ENCODE measurements at regions not wholly inside any gene's neighbourhood (a gene's known extent, or its start where the extent isn't known, plus 50 kb on each side); places are given as distances from the start of the nearest gene placed in this dataset.
A peak's percentile ranks its signal among the peaks of the same experiment; 100 is the strongest.
"Not testable (repeated sequence)": the region's sequence is repeated elsewhere in the genome, so short reads cannot be mapped to it uniquely, and the experiment has no call there.

DNA sequence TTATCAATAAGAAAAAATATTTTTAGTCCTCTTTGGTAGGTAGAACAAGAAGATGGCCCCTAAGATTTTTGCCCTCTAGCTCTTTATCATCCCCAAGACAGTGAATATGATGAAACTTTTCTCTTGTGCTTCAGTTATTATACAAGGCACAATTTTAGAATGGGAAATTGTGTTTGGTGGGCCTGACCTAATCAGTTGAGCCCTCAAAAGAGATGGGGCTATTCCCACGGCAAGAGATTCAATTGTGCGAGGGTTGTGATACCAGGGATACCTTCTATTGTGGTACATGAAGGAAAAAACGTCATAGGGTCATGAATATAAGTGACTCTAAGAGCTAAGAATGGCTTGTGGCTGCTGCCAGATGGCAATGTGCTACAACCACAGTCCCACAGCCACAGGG lies 94.0 kb upstream of the COX7C start:
- no peak for DNase-seq (ENCODE audit: low read depth, low spot score)
- no peak overlapping the region for H3K4me3 ChIP-seq (ENCODE audit: low read length)

DNA sequence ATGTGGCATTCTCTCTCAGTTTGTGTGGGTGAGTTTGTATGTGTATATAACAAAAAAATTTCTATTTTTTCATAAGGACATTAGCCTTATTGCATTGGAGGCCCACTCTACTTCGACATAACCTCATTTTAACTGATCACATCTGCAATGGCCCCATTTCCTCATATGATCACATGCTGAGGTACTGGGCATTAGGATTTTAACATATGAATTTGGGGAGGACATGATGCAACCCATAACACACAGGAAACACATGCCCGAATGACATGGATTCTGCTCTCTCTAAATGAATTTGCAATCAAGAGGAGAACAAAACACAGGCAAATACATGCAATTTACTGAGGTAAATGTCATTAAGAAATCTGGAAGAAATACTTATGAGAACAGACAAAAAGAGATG lies 92.1 kb upstream of the COX7C start:
- no peak for DNase-seq (ENCODE audit: low read depth, low spot score)
- no peak overlapping the region for H3K4me3 ChIP-seq (ENCODE audit: low read length)

DNA sequence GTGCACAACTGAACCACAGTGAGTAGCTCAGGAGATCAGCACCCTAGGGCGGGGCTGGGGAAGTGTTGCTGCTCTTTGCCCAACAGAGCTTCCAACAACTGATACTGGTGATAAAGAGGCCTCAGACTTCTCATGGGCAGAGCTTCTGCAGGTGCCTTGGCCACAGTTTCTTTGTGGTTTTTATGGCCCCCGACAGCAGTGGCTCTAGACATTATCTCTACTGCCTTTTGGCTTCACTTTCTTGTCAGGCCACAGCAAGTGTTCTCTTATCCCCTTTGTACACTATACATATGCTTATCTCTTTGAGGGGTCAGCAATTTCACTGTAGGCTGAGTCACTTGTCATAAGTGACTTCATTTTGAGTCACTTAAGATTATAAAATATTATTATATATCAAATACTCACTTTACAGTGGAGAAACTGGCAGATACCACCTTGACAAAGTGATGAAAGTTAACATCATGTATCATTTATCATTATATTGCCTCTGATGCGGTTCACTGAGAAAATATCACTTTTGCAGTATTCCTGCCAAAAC lies 90.9 kb upstream of the COX7C start:
- no peak overlapping the region for H3K4me3 ChIP-seq (ENCODE audit: low read length)
- peak; percentile 73 for DNase-seq (ENCODE audit: low read depth, low spot score)

DNA sequence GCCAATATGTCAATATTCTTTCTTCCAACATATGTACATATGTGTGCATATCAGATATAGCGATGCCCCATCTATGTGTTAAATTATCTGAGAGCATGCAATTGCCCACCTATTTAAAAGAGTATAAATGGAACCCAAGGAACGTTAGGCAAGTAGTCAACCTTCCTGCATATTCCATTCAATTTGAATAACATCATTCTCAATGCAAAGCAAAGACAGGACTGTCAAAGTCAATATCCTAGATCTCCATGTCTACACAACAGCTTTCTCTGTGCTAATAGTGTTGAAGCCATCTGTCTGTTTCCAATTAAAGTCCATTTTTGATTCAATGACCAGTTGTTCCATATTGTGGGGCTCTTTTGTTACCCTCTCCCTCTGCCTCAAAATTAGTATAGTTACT lies 85.3 kb upstream of the COX7C start:
- no peak for DNase-seq (ENCODE audit: low read depth, low spot score)
- H3K4me3 ChIP-seq (ENCODE audit: low read length), result no peak overlapping the region

DNA sequence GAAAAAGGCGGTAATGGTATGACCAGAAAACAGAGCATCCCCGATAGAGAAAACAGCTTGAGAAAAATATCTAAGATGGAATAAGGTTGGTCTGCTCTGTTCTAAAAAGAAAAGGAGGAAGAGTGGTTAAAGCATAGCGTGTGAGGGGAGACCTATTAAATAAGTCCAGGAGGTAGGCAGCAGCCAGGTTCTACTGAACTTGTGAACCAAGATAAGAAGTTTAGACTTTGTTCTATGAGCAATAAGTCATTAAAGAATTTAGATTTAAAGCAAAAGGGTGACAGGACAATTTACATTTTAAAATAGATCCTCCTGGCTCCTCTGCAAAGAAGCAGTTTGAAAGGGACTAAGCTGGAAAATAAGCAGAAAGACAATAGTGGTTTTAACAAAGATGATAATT lies 81.3 kb upstream of the COX7C start:
- DNase-seq (ENCODE audit: low read depth, low spot score), result no peak

DNA sequence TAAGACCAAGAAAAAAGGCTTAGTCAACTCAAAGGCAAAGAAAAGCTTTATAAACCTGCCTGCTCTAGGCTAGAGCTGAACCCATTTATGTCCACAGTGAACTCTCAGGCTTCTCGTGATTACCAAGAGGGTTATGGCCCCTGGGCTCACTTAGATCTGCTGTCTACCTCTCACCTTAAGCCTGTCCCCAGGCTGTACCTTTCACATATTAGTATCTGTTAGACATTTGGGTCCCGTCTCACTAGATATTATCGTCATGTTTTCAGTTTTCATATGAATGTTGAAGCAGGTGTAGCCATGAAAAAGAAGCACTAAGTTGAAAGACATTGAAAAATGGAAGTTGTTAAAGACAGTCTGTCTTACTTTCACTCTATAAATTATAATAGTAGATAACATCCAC lies 75.2 kb upstream of the COX7C start:
- no peak overlapping the region for H3K4me3 ChIP-seq (ENCODE audit: low read length)
- DNase-seq (ENCODE audit: low read depth, low spot score), result no peak

More for the DNA sequence above, 81.3 kb upstream of the COX7C start:
- no peak overlapping the region for H3K4me3 ChIP-seq (ENCODE audit: low read length)

DNA sequence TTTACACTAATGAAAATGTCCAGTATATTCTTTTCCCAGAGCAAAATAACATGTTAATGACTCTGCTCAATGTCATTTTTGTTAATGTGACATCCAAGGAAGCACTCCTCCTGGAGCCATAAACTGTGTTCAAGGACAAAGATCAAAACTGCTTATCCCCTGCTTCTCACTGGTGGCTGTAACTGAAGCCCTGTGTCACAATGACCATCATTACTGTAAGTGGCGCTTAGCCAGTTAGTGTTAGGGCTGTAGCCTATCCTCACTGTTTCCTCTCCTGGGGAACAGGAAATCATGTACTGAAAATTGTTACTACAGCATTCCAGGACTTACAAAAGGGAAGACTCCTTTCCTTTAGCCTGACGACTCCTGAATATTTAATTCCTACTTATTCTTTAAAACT lies 71.7 kb upstream of the COX7C start:
- no peak overlapping the region for H3K4me3 ChIP-seq (ENCODE audit: low read length)
- no peak for DNase-seq (ENCODE audit: low read depth, low spot score)

DNA sequence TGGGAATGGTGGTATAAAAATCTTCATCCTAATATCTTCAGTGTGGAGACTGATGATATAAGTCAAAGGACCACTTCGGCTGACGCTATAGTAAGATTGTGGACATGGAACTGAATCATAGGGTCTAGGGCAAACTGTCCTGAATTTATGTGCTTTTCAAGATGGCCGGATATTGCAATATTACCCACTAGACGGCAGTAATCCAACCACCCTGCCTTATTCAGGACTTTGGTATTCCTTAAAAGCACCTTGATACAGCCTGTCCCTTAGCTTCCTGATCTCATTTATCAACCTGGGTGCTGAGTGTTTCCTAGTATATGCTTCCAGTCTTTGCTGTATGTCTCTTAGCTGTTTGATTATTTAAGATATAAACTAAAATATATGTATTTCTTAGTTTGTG lies 71.2 kb upstream of the COX7C start:
- DNase-seq (ENCODE audit: low read depth, low spot score), result no peak

DNA sequence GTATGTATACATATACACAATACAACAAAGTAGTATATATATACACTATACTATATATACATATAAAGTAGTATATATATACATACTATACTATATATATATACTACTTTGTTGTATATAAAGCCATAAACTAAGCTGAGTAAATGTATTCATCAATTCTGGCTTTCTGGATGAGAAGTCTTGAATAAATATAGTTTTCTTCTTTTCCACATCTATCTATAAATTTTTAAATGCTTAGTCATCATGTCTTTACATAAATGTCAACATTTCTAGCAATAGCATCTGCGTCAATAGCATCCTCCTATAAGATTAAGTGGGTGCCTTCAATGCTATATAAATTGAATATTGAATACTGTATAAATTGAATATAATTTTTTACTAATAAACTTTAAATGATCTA lies 63.1 kb upstream of the COX7C start:
- no peak for DNase-seq (ENCODE audit: low read depth, low spot score)
- H3K4me3 ChIP-seq (ENCODE audit: low read length), result no peak overlapping the region

More for the DNA sequence above, 71.2 kb upstream of the COX7C start:
- H3K4me3 ChIP-seq (ENCODE audit: low read length), result no peak overlapping the region

DNA sequence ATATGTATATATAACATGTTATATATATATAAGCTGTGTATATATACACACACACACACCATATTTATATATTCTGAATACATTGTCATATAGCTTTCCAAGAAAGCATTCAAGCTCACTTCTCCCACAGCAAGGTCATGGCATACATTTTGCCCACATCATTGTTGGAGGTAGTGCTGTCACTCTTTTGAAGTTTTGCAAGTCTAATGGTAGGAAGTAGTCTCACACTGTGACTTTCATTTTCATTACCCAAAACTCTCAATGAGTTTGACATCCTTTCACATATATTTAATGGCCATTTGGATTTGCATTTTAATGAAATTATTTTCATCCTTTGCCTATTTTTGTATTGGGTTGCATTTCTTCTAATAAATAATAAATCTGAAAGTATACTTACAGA lies 59.8 kb upstream of the COX7C start:
- no peak overlapping the region for H3K4me3 ChIP-seq (ENCODE audit: low read length)
- no peak for DNase-seq (ENCODE audit: low read depth, low spot score)

DNA sequence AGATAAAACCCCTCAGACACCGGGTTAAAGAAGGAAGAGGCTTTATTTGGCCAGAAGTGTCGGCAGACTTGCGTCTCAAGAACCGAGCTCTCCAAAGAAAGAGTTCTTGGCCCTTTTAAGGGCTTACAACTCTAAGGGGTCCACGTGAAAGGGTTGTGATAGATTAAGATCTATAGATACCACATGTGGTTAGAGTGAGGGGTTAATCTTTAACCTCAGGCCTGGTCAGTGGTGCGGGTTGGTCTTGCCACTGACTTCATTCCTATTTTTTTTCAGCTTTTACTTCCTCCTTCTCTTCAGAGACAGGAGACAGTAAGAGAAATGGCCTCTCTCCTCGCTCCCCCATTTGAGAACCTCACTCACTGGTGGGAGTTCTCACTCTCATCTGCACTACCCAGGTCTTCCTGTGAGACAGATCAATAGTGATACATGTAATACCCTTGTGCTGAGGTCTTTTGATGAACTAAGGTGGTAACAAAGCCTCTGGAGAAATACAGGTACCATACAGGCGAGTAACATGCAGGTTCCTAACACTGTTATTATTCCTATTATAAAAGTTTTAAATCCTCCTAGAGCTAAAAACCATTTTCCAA lies 52.4 kb upstream of the COX7C start:
- H3K4me3 ChIP-seq (ENCODE audit: low read length), result no peak overlapping the region
- no peak for DNase-seq (ENCODE audit: low read depth, low spot score)

DNA sequence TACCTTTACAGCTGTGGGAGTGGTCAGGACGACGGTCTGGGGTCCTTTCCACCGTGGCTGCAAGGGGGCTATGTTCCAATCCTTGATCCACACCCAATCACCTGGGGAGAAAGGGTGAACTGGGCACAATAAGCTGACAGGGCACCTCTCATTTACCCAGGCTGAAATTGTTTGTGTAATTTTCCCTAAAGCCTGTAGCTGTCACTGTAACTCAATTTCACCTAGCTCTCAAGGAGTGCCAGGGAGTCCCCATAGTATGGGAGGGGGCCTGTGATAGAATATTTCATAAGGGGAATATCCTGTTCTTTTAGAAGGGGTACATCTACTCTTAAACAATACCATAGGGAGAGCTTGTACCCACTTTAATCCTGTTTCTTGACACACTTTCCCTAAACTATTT lies 51.7 kb upstream of the COX7C start:
- H3K4me3 ChIP-seq (ENCODE audit: low read length); DNase-seq (ENCODE audit: low read depth, low spot score): not testable (repeated sequence)
